ELF-1 (cell line): ENCODE measurements at regions not wholly inside any gene's neighbourhood (a gene's known extent, or its start where the extent isn't known, plus 50 kb on each side); places are given as distances from the start of the nearest gene placed in this dataset.

Experiments
- DNase-seq: peaks from one replicate; pipeline ENCODE4 v3.0.0-alpha.2; 2016; ENCODE audit warnings: low read depth, low spot score

GRCh38 chr14:101357038-101357437, 204.3 kb upstream of the DIO3 start:
- DNase-seq = no peak

GRCh38 chr14:101357559-101358319, 203.6 kb upstream of the DIO3 start:
- DNase-seq = no peak

GRCh38 chr14:101358320-101359125, 202.8 kb upstream of the DIO3 start:
- DNase-seq = no peak

GRCh38 chr14:101359221-101360053, 201.9 kb upstream of the DIO3 start:
- peak; percentile 31 for DNase-seq

GRCh38 chr14:101360054-101360911, 201.0 kb upstream of the DIO3 start:
- DNase-seq = peak; percentile 51

- no peak for DNase-seq
These were observed 200.3 kb upstream of the DIO3 start for GRCh38 chr14:101361044-101361443.

GRCh38 chr14:101361451-101362433, 199.6 kb upstream of the DIO3 start:
- DNase-seq = no peak

- no peak for DNase-seq
These were observed 198.6 kb upstream of the DIO3 start for GRCh38 chr14:101362529-101363260.

- no peak for DNase-seq
These were observed 198.1 kb upstream of the DIO3 start for GRCh38 chr14:101363261-101363555.

- DNase-seq = peak; percentile 69
These were observed 197.4 kb upstream of the DIO3 start for GRCh38 chr14:101363880-101364391.

- peak; percentile 33 for DNase-seq
These were observed 196.6 kb upstream of the DIO3 start for GRCh38 chr14:101364503-101365328.

GRCh38 chr14:101365329-101366158, 195.8 kb upstream of the DIO3 start:
- DNase-seq = peak; percentile 71

GRCh38 chr14:101367421-101368261, 193.7 kb upstream of the DIO3 start:
- no peak for DNase-seq

- DNase-seq = no peak
These were observed 192.7 kb upstream of the DIO3 start for GRCh38 chr14:101368629-101369028.

GRCh38 chr14:101369194-101369915, 191.9 kb upstream of the DIO3 start:
- DNase-seq = no peak
